Left ventricle myocardium inferior (tissue), 1 donor: ENCODE measurements at regions not wholly inside any gene's neighbourhood (a gene's known extent, or its start where the extent isn't known, plus 50 kb on each side); places are given as distances from the start of the nearest gene placed in this dataset.

Experiments
- DNase-seq: peaks from one replicate; pipeline ENCODE4 v3.0.0-alpha.2; 2020
- H3K27ac ChIP-seq: fragments of 200-600 bp; replicated peaks from 2 replicates; pipeline ENCODE4 v1.8.0; 2021
- H3K27me3 ChIP-seq: fragments of 200-600 bp; 2 replicates; pipeline ENCODE4 v1.8.0; 2021; ENCODE audit warnings: low read depth
- H3K36me3 ChIP-seq: fragments of 200-600 bp; 2 replicates; pipeline ENCODE4 v1.8.0; 2021
- H3K4me1 ChIP-seq: fragments of 200-600 bp; 2 replicates; pipeline ENCODE4 v1.8.0; 2021
- H3K4me3 ChIP-seq: fragments of 200-600 bp; 2 replicates; pipeline ENCODE4 v1.8.0; 2021; ENCODE audit warnings: mild to moderate bottlenecking, moderate library complexity
- H3K9me3 ChIP-seq: fragments of 200-600 bp; replicated peaks from 2 replicates; pipeline ENCODE4 v1.8.0; 2021
- intact Hi-C: fragments of 100-400 bp; cut with micrococcal nuclease; formaldehyde crosslinking; loops from one replicate; pipeline ENCODE4 v1.11.0; 2022
- TF ChIP-seq, protein P1 (sequence below): fragments of 200-600 bp; IDR thresholded peaks from 2 replicates; pipeline ENCODE4 v1.8.0; 2021; ENCODE audit warnings: antibody characterized with exemption, mild to moderate bottlenecking, borderline replicate concordance
- donor health status: DM: no; HTN: yes; CAD: no; lungs with severe emphysema.

DNA sequence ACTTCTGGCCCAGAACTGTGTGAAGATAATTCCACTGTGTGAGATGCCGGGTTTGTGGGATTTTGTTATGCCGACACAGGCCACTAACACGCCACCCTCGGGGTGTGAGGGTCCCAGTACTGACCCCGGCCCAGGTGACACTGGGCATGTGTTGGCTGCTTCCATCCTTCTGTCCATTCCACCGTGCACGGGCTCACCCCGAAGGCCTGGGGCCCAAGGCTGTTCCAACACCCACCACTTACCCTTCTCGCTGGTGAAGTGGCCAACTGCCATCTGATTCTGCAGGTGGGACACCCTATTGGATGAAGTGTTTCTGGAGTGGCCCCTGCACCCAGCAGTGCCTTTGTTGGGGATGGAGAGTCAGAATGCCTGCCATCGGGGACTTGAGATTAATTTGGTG is 1307.5 kb downstream of the BRD1 start:
- TF ChIP-seq, protein P1, sequence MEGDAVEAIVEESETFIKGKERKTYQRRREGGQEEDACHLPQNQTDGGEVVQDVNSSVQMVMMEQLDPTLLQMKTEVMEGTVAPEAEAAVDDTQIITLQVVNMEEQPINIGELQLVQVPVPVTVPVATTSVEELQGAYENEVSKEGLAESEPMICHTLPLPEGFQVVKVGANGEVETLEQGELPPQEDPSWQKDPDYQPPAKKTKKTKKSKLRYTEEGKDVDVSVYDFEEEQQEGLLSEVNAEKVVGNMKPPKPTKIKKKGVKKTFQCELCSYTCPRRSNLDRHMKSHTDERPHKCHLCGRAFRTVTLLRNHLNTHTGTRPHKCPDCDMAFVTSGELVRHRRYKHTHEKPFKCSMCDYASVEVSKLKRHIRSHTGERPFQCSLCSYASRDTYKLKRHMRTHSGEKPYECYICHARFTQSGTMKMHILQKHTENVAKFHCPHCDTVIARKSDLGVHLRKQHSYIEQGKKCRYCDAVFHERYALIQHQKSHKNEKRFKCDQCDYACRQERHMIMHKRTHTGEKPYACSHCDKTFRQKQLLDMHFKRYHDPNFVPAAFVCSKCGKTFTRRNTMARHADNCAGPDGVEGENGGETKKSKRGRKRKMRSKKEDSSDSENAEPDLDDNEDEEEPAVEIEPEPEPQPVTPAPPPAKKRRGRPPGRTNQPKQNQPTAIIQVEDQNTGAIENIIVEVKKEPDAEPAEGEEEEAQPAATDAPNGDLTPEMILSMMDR = no peak
- no peak for DNase-seq
- intact Hi-C loops = no loop called here
- Histone ChIP-seq H3K4me1 (no peaks in the 10 kb centered on the region), H3K9me3 (no peaks in the 10 kb centered on the region), H3K27me3 (peaks cover 76% of the 10 kb centered on the region), H3K27ac (no peak overlapping the region), H3K36me3 (no peaks in the 10 kb centered on the region), H3K4me3 (no peak overlapping the region)

DNA sequence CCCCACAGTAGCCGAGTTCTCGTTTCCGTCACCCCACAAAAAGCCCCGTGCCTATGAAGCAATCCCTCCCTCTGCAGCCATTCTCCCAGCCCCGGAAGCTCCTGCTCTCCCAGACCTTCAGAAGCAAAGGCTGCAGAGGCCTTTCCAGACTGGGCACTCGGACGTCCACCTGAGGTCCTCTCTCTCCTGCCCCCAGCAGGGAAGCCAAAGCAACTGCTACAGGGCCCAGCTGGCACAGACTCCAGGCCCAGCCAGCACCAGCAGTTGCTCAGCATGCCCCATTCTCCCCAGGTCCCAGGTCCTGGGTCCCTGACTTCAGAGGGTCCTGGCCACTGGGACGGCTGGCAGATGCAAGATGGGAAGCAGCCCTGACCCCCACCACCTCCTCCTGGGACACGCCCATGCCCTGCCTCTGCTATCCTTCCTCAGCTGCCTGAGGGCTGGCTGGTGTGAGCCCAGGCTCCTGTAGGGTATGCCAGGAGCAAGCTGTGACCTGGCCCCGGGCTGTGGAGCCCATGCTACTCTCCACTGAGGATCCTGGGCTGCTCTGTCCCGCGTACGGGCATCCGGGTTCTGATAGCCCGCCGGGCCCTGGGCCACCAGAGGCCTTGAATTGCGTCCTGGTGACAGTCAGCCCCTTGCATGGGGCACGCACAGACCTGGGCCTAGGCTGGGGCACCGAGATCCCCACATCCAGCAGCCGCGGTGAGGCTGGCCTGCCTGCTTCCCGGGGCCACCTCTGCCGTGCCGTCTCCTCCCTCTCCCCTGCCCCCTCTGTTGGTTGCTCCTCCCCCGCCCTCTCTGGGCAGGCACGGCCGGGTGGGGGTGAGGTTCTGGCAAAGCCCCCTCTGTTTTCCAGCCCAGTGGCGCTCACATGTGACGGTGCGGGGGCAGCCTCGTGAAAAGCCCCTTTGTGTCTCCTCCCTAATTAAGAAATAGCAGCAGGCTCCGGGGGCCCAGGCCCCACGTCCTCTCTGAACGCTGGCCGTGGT is 1310.3 kb downstream of the BRD1 start:
- DNase-seq = no peak
- TF ChIP-seq, protein P1 = no peak
- intact Hi-C loops = no loop called here
- no peaks in the 10 kb centered on the region for H3K9me3 ChIP-seq
- no peak overlapping the region for H3K4me3 ChIP-seq
- H3K27me3 ChIP-seq = peaks cover 58% of the 10 kb centered on the region
- no peak overlapping the region for H3K27ac ChIP-seq
- no peaks in the 10 kb centered on the region for H3K4me1 ChIP-seq
- H3K36me3 ChIP-seq = no peaks in the 10 kb centered on the region

- Histone ChIP-seq H3K9me3 (no peaks in the 10 kb centered on the region), H3K4me3 (no peak overlapping the region), H3K36me3 (no peaks in the 10 kb centered on the region), H3K27ac (no peak overlapping the region), H3K4me1 (no peaks in the 10 kb centered on the region), H3K27me3 (peaks cover 56% of the 10 kb centered on the region)
- TF ChIP-seq, protein P1 = no peak
- DNase-seq = no peak
- intact Hi-C loops = no loop called here
Measured at GRCh38 chr22:48516571-48516970, 1311.1 kb downstream of the BRD1 start.

DNA sequence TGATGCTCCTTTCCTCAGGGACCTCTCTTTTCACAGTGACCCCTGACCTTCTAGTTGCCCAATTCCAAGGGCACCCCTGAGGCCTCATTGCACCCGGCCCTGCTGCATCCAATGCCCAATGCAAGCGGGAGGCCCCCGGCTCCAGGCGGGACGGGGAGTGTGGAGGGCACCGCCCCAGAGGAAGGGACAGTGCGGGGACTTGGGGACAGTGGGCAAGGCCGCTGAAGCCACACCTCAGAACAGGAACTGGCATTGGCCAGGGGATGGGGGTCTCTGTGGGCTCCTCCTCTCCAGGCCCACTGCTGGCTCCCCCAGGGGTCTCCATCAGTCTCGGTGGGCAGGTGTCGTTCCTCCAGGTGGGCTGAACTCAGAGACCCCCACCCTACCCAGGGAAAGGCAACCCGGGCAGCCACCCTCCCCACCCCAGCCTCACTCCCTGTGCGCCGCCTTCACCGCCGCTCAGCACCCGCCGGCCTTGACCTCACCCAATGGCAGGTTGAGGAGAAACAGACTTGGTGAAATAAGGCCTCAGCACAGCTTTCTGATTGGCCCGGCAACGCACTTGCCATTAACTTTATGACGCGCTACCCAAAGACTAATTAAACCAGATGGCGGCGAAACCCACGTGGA is 1312.0 kb downstream of the BRD1 start:
- no peaks in the 10 kb centered on the region for H3K4me1 ChIP-seq
- no peak for DNase-seq
- no peaks in the 10 kb centered on the region for H3K36me3 ChIP-seq
- TF ChIP-seq, protein P1 = no peak
- no peaks in the 10 kb centered on the region for H3K9me3 ChIP-seq
- no peak overlapping the region for H3K4me3 ChIP-seq
- intact Hi-C loops = no loop called here
- H3K27ac ChIP-seq = no peak overlapping the region
- H3K27me3 ChIP-seq = peaks cover 48% of the 10 kb centered on the region

- TF ChIP-seq, protein P1 = no peak
- H3K4me3 ChIP-seq = no peak overlapping the region
- H3K9me3 ChIP-seq = no peaks in the 10 kb centered on the region
- DNase-seq = no peak
- peaks cover 38% of the 10 kb centered on the region for H3K27me3 ChIP-seq
- intact Hi-C loops = no loop called here
- H3K36me3 ChIP-seq = no peaks in the 10 kb centered on the region
- H3K4me1 ChIP-seq = no peaks in the 10 kb centered on the region
- H3K27ac ChIP-seq = no peak overlapping the region
Measured at GRCh38 chr22:48513929-48514328, 1313.7 kb downstream of the BRD1 start.
